ENCODE measurements at regions not wholly inside any gene's neighbourhood (a gene's known extent, or its start where the extent isn't known, plus 50 kb on each side); places are given as distances from the start of the nearest gene placed in this dataset.

DNA sequence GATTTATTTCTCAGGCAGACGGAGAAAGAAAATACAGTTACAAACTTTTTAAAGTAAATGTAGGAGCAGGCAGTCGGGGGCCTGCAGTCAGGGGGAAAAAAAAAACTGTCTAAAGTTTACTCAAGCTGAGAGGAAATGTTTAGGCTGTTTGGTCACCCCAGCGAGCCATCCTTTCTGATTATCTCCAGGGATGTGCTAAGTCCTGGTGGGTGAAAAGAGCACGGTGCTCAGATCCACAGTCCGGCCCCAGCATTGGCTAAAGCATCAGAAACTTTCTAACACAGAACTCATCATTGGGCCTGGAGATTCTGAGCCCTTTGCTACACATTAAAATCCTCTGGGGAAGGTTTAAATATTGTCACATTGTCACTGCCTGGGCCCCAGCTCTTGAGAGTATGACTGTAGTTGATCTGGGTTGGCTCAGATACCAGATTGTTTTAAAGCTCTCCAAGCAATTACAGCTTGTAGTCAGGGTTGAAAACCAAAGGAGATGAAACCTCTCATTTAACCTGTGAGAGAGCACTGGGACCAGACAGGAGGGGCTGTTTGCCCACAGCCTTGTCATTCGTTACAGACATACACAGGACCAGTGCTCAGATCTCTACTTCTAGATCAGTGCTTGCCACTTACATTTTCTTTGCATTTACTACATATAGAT is 131.1 kb upstream of the HTR2A start:
- H3K27me3 ChIP-seq, result no peaks in the 10 kb centered on the region
- H3K4me3 ChIP-seq, result no peak overlapping the region
- TF ChIP-seq, protein P1, sequence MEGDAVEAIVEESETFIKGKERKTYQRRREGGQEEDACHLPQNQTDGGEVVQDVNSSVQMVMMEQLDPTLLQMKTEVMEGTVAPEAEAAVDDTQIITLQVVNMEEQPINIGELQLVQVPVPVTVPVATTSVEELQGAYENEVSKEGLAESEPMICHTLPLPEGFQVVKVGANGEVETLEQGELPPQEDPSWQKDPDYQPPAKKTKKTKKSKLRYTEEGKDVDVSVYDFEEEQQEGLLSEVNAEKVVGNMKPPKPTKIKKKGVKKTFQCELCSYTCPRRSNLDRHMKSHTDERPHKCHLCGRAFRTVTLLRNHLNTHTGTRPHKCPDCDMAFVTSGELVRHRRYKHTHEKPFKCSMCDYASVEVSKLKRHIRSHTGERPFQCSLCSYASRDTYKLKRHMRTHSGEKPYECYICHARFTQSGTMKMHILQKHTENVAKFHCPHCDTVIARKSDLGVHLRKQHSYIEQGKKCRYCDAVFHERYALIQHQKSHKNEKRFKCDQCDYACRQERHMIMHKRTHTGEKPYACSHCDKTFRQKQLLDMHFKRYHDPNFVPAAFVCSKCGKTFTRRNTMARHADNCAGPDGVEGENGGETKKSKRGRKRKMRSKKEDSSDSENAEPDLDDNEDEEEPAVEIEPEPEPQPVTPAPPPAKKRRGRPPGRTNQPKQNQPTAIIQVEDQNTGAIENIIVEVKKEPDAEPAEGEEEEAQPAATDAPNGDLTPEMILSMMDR (IDR thresholded peaks at IDR 0.05), result no peak
- TF ChIP-seq POLR2A (IDR thresholded peaks at IDR 0.05) (no peak), POLR2AphosphoS5 (IDR thresholded peaks at IDR 0.05; ENCODE audit: insufficient read depth in 1 of 2, low read depth in 1 of 2) (no peak)
- DNase-seq (ENCODE audit: extremely low spot score in 2 of 2), result no peak
- H3K27ac ChIP-seq, result no peak overlapping the region
- no peaks in the 10 kb centered on the region for H3K4me1 ChIP-seq
- intact Hi-C loops (cut with DNase I), result no loop called here
- no peaks in the 10 kb centered on the region for H3K36me3 ChIP-seq
- no peaks in the 10 kb centered on the region for H3K9me3 ChIP-seq

DNA sequence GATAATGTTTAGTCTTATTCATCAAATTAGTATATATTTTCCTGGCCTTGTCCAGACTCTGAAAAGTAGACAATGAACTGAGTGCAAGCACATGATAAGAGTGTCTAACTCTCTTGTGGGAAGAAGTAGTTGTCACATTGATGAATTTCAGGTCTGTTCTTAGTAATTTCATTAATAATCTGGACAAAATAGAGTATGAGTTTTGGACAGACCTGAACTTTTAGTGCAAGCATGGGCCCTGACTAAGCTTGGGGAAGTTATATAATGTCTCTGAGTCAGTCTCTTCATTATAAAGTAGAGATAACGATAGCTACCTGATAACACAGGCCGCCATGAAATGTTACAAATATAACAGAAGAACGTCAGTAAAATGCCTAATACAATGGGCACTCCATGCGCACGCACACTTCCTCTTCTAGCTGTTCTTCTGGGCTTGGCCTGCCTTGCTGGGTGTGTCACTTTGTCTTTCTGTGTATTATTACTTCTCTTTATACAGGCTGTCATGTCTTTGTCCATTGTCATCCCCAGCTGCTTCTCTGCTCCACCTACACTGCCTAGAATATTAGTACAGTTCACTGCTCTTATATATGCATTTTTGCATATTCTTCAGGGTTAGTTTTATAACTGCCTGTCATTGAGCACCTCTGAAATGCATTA is 129.1 kb upstream of the HTR2A start:
- no peaks in the 10 kb centered on the region for H3K4me1 ChIP-seq
- H3K27me3 ChIP-seq, result no peaks in the 10 kb centered on the region
- no peaks in the 10 kb centered on the region for H3K9me3 ChIP-seq
- no peaks in the 10 kb centered on the region for H3K36me3 ChIP-seq
- H3K4me3 ChIP-seq, result no peak overlapping the region
- no peak overlapping the region for H3K27ac ChIP-seq
- intact Hi-C loops (cut with DNase I), result no loop called here
- TF ChIP-seq, protein P1 (IDR thresholded peaks at IDR 0.05), result no peak
- TF ChIP-seq POLR2AphosphoS5 (IDR thresholded peaks at IDR 0.05; ENCODE audit: insufficient read depth in 1 of 2, low read depth in 1 of 2), result no peak
- TF ChIP-seq POLR2A (IDR thresholded peaks at IDR 0.05), result no peak
- DNase-seq (ENCODE audit: extremely low spot score in 2 of 2), result no peak

DNA sequence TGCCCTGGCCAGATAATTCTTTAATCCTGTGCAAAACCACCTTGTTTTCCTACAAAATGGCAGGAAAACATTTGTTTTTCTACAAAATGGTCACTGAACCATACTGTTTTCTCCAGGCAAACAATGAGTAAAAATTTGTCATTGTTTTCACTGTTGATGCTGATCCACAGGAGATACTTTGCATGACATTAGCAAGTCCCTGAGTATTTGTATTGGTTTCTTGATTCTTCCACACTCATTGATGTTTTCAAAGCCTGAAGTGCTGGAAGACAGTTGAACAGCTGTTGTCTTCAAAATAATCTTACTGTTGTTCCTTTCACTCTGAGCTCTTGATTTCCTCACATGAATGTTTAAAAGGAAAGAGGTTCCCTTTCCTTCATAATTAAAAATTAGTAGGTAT is 123.1 kb upstream of the HTR2A start:
- Histone ChIP-seq H3K4me3 (no peak overlapping the region), H3K27me3 (no peaks in the 10 kb centered on the region), H3K4me1 (no peaks in the 10 kb centered on the region), H3K9me3 (no peaks in the 10 kb centered on the region), H3K27ac (no peak overlapping the region), H3K36me3 (no peaks in the 10 kb centered on the region)
- DNase-seq (ENCODE audit: extremely low spot score in 2 of 2), result no peak
- TF ChIP-seq POLR2A (IDR thresholded peaks at IDR 0.05) (no peak), POLR2AphosphoS5 (IDR thresholded peaks at IDR 0.05; ENCODE audit: insufficient read depth in 1 of 2, low read depth in 1 of 2) (no peak)
- TF ChIP-seq, protein P1 (IDR thresholded peaks at IDR 0.05), result no peak
- intact Hi-C loops (cut with DNase I), result no loop called here

DNA sequence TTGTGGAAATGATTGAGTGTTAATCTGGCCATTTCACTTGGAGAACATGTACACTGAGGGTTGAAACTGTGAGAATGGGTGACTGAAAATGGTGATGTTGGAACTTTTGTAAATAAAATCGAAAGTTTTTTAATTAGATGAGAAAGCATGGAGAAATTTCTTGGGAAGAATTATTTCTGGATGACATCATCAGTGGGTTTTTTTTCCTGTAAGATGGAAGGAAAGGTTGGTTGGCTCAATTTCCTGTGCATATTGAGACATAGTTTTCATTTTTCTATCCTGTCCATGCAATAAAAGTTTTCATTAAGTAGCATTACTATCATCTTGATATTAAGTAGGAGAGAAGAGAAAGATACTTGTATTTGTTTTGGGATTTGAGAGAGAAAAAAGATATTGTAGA is 120.6 kb upstream of the HTR2A start:
- no peaks in the 10 kb centered on the region for H3K4me1 ChIP-seq
- TF ChIP-seq, protein P1 (IDR thresholded peaks at IDR 0.05), result no peak
- TF ChIP-seq POLR2AphosphoS5 (IDR thresholded peaks at IDR 0.05; ENCODE audit: insufficient read depth in 1 of 2, low read depth in 1 of 2) (no peak), POLR2A (IDR thresholded peaks at IDR 0.05) (no peak)
- no peaks in the 10 kb centered on the region for H3K36me3 ChIP-seq
- no peak for DNase-seq (ENCODE audit: extremely low spot score in 2 of 2)
- H3K9me3 ChIP-seq, result no peaks in the 10 kb centered on the region
- H3K27ac ChIP-seq, result no peak overlapping the region
- intact Hi-C loops (cut with DNase I), result no loop called here
- no peaks in the 10 kb centered on the region for H3K27me3 ChIP-seq
- no peak overlapping the region for H3K4me3 ChIP-seq

DNA sequence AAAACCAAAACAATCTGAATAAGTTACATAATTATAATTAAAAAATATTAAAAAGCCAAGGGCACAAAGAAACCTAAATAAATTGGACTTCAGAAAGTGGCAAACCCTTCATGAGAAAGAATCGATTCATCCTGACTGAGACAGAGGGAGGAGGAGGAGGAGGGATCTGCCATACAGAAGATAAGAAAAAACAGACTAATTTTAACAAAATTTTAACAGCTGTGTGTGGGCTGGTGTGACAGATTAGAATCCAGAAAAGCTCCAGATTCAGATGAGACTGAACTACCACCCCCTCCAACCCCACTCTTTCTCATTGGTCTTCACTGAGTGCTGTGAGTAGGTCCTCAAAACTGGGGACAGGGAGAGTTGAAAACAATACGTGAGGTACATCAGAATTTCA is 111.5 kb upstream of the HTR2A start:
- intact Hi-C loops (cut with DNase I), result no loop called here
- no peak for DNase-seq (ENCODE audit: extremely low spot score in 2 of 2)
- Histone ChIP-seq H3K27ac (no peak overlapping the region), H3K9me3 (no peaks in the 10 kb centered on the region), H3K36me3 (no peaks in the 10 kb centered on the region), H3K4me1 (no peaks in the 10 kb centered on the region), H3K27me3 (no peaks in the 10 kb centered on the region), H3K4me3 (no peak overlapping the region)
- TF ChIP-seq POLR2AphosphoS5 (IDR thresholded peaks at IDR 0.05; ENCODE audit: insufficient read depth in 1 of 2, low read depth in 1 of 2) (no peak), POLR2A (IDR thresholded peaks at IDR 0.05) (no peak)
- TF ChIP-seq, protein P1 (IDR thresholded peaks at IDR 0.05), result no peak

Data from vagina (tissue), 2 donors.